Activated naive CD8-positive, alpha-beta T cell treated with anti-CD3 and anti-CD28 coated beads, Interleukin-2, amount 50 U/mL, for 24 hours (primary cell): ENCODE measurements at regions not wholly inside any gene's neighbourhood (a gene's known extent, or its start where the extent isn't known, plus 50 kb on each side); places are given as distances from the start of the nearest gene placed in this dataset.

Experiments used
- ATAC-seq: fragments of 150-1000 bp; cut with Tn5 transposase; one replicate; pipeline ENCODE4 v1.10.0; 2021
- DNase-seq: peaks from one replicate; pipeline ENCODE4 v3.0.0; 2021
- H3K27ac Mint-ChIP-seq: one replicate; pipeline ENCODE4 v1.8.0; 2021; ENCODE audit warnings: mild to moderate bottlenecking, mixed read lengths
- H3K27me3 Mint-ChIP-seq: one replicate; pipeline ENCODE4 v1.8.0; 2021; ENCODE audit warnings: mixed read lengths
- H3K36me3 Mint-ChIP-seq: one replicate; pipeline ENCODE4 v1.8.0; 2021; ENCODE audit warnings: low read depth, mixed read lengths
- H3K4me1 Mint-ChIP-seq: one replicate; pipeline ENCODE4 v1.8.0; 2021; ENCODE audit warnings: mixed read lengths
- H3K4me3 Mint-ChIP-seq: one replicate; pipeline ENCODE4 v1.8.0; 2021; ENCODE audit warnings: mild to moderate bottlenecking, moderate library complexity, mixed read lengths
- H3K9me3 Mint-ChIP-seq: one replicate; pipeline ENCODE4 v1.8.0; 2021; ENCODE audit warnings: mixed read lengths

DNA sequence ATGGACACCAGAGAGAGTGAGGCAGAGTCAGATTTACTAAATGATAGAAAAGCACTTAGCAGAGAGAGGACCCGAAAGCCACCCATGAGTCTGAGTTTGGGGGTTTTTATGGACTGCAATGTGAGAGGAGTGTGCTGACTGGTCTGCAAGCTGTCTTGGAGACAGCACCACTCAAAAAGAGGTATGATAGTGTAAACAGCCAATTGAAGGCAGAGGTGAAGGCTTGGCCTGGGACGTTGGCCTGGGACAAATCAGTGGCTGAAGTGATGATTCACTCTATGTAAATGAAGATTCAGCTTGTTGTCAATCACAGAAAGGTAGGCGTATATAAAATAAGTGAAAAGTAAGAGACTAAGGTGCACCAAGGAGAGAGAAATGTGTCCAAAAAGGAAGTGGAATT lies 217.6 kb upstream of the ZFP42 start:
- Mint-ChIP-seq H3K9me3 (peaks cover 13% of the 10 kb centered on the region), H3K27me3 (no peaks in the 10 kb centered on the region), H3K4me1 (no peaks in the 10 kb centered on the region), H3K36me3 (no peaks in the 10 kb centered on the region), H3K27ac (no peak overlapping the region), H3K4me3 (no peak overlapping the region)
- ATAC-seq, result no peak
- DNase-seq, result no peak

DNA sequence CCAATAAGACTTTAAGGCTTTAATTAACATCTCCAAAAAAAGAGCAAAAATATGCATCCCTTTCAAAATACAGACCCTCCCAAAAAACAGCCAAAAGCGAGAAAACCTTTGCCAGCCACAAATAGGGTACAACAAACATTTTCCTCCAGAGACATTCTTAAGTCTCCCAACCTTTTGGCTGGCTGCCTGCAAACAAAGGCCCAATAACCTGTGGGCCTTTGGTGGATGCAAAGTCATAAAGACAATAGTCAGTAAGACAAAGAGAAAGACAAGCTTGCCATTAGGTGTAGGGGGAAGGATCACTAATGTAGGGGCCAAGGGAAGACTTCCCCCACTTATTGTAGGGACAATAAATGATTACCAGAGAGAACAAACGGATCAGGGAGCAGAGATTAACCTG lies 215.5 kb upstream of the ZFP42 start:
- ATAC-seq, result no peak

DNA sequence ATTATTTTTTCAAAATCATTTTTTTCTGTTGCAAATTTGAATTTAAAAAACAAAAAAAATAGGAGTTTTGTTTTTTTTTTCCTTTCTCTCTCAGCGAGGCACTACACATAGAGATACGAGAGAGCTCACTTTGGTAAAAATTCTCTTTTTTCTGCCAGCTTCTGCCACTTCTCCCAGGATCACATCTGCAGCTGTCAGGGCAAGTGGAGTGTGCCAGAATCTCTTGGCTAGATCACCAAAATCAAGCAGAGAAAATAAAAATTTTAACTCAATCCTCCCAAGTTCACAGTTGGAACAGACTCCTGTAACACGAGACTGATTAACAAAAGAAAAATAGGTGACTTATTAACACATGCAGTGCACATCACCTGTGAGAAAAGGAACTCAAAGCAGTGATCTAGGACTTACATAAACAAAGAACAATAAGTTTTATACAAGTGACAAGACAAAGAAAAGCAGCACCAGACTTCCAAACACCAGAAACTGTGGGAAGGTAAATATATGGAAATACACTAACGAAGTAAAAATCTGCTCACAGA lies 213.2 kb upstream of the ZFP42 start:
- H3K4me1 Mint-ChIP-seq, result no peaks in the 10 kb centered on the region
- DNase-seq, result no peak
- H3K27ac Mint-ChIP-seq, result no peak overlapping the region
- H3K27me3 Mint-ChIP-seq, result no peaks in the 10 kb centered on the region
- no peaks in the 10 kb centered on the region for H3K36me3 Mint-ChIP-seq
- H3K9me3 Mint-ChIP-seq, result peaks cover 12% of the 10 kb centered on the region
- H3K4me3 Mint-ChIP-seq, result no peak overlapping the region
- ATAC-seq, result no peak

More for the DNA sequence above, 215.5 kb upstream of the ZFP42 start:
- H3K27me3 Mint-ChIP-seq, result no peaks in the 10 kb centered on the region
- H3K36me3 Mint-ChIP-seq, result no peaks in the 10 kb centered on the region
- H3K9me3 Mint-ChIP-seq, result peaks cover 11% of the 10 kb centered on the region
- DNase-seq, result no peak
- H3K4me1 Mint-ChIP-seq, result no peaks in the 10 kb centered on the region
- H3K27ac Mint-ChIP-seq, result no peak overlapping the region
- H3K4me3 Mint-ChIP-seq, result no peak overlapping the region

DNA sequence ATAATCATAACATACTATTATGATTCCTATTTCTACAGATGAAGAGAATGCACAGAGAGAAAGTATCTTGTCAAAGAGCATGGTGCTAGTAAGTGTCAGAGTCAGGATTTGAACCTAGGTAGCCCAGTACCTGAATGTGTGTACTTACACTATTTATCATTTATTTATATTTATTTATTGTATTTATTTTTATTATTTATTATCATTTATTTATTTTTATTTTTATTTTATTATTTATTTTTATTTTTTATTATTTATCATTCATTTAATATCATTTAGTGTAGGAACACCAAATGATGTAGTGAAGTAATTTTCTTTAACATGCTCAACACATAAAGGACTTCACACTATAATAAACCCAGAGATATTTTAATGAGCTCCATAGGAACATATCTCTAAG lies 209.4 kb upstream of the ZFP42 start:
- DNase-seq (no peak), ATAC-seq (no peak)
- Mint-ChIP-seq H3K4me1 (no peaks in the 10 kb centered on the region), H3K27ac (no peak overlapping the region), H3K9me3 (peaks cover 4% of the 10 kb centered on the region), H3K36me3 (no peaks in the 10 kb centered on the region), H3K4me3 (no peak overlapping the region), H3K27me3 (no peaks in the 10 kb centered on the region)

DNA sequence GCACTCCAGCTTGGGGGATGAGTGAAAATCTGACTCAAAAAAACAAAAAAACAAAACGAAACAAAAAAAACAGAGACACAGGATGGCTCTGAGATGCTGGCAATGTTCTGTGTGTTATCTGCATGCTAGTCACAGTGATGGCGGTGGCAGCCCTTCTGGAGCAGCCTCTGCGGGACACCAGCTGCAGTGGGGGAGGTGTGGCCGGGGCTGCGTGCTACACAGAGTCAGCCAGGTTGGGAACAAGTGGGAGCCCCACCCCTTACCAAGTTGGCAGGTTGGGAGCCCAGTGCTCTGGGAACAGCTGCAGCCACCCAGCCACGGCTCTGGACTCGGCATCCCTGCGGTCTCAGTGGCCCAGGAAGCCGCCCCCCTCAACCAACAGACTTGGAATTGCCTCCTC lies 206.5 kb upstream of the ZFP42 start:
- ATAC-seq, result no peak
- Mint-ChIP-seq H3K9me3 (peaks cover 4% of the 10 kb centered on the region), H3K36me3 (no peaks in the 10 kb centered on the region), H3K4me3 (no peak overlapping the region), H3K27ac (no peak overlapping the region), H3K27me3 (no peaks in the 10 kb centered on the region), H3K4me1 (no peaks in the 10 kb centered on the region)
- no peak for DNase-seq

DNA sequence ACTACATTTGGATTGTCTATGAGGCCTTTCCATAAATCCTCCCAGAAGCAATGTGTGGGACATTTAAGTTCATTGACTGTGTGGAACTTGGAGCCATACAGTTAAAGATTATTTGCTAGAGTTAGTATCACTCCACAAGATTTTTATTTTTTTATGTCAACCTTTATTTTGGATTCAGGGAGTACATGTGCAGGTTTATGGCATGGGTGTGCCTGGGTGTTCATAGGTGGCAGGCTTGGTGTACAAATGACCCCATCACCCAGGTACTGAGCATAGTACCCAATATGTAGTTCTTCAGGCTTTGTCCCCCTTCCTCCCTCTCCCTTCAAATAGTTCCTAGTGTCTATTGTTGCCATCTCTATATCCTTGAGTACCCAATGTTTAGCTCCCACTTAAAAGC lies 199.8 kb upstream of the ZFP42 start:
- Mint-ChIP-seq H3K27me3 (no peaks in the 10 kb centered on the region), H3K36me3 (no peaks in the 10 kb centered on the region), H3K4me3 (no peak overlapping the region), H3K27ac (no peak overlapping the region), H3K4me1 (no peaks in the 10 kb centered on the region), H3K9me3 (peaks cover 11% of the 10 kb centered on the region)
- ATAC-seq (no peak), DNase-seq (no peak)

DNA sequence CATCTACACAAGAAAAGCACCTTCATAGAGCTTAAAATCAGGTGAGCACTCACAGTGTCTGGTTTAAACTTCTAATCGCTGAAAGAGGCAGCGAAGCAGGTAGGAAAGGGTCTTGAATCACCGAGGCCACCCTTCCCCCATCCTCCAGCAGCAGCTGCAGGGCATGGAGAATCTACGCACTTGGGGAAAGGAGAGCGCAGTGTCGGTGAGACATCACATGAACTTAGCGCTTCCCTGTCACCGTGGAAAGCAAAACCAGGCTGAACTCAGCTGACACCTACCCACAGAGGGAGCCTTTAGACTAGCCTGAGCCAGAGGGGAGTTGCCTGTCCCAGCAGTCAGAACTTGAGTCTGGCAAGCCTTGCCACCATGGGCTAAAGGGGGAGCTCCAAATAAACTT lies 197.2 kb upstream of the ZFP42 start:
- H3K27ac Mint-ChIP-seq, result no peak overlapping the region
- peaks cover 21% of the 10 kb centered on the region for H3K9me3 Mint-ChIP-seq
- no peak overlapping the region for H3K4me3 Mint-ChIP-seq
- DNase-seq, result no peak
- ATAC-seq, result no peak
- no peaks in the 10 kb centered on the region for H3K36me3 Mint-ChIP-seq
- H3K27me3 Mint-ChIP-seq, result no peaks in the 10 kb centered on the region
- no peaks in the 10 kb centered on the region for H3K4me1 Mint-ChIP-seq

DNA sequence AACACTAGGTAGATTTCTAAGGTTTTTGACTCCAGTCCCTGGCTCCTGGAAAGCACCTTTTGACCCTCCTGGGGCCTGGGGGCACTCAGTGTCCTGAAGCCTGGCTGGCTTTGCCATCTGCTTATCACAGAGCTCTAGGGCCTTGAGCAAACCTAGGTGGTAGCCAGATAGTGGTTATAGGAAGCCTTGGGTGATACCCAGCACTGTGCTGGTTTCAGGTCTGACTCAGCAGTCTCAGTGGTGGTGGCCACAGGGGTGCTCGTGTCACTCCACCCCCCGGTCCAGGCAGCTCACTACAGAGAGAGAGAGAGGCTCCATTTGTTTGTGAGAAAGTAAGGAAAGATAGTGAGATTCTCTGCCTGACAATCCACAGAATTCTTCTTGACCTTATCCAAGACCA lies 195.8 kb upstream of the ZFP42 start:
- H3K4me3 Mint-ChIP-seq, result no peak overlapping the region
- H3K36me3 Mint-ChIP-seq, result no peaks in the 10 kb centered on the region
- no peaks in the 10 kb centered on the region for H3K4me1 Mint-ChIP-seq
- no peak overlapping the region for H3K27ac Mint-ChIP-seq
- DNase-seq (no peak), ATAC-seq (no peak)
- H3K27me3 Mint-ChIP-seq, result no peaks in the 10 kb centered on the region
- peaks cover 26% of the 10 kb centered on the region for H3K9me3 Mint-ChIP-seq

DNA sequence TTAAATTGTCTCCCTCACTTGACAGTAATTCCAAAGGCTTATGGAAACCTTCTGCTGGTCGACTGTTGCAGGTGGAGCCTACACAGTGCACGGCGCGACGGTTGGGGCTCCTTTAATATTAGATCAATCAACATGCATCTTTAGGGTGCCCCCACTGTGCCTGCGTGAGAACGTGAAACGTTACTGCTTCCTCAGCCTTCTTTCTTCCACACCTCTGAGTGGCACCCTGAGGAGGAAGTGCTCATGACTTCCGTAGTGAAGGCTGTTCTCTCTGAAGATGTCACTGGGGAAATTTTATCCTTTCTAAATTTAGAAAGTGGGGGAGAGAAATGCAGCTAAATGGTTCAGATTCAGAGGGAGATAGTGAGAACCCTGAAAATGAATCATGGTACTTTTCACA lies 184.0 kb upstream of the ZFP42 start:
- no peak for DNase-seq
- H3K4me1 Mint-ChIP-seq, result no peaks in the 10 kb centered on the region
- peaks cover 19% of the 10 kb centered on the region for H3K9me3 Mint-ChIP-seq
- H3K4me3 Mint-ChIP-seq, result no peak overlapping the region
- H3K27me3 Mint-ChIP-seq, result no peaks in the 10 kb centered on the region
- ATAC-seq, result no peak
- no peaks in the 10 kb centered on the region for H3K36me3 Mint-ChIP-seq
- no peak overlapping the region for H3K27ac Mint-ChIP-seq

DNA sequence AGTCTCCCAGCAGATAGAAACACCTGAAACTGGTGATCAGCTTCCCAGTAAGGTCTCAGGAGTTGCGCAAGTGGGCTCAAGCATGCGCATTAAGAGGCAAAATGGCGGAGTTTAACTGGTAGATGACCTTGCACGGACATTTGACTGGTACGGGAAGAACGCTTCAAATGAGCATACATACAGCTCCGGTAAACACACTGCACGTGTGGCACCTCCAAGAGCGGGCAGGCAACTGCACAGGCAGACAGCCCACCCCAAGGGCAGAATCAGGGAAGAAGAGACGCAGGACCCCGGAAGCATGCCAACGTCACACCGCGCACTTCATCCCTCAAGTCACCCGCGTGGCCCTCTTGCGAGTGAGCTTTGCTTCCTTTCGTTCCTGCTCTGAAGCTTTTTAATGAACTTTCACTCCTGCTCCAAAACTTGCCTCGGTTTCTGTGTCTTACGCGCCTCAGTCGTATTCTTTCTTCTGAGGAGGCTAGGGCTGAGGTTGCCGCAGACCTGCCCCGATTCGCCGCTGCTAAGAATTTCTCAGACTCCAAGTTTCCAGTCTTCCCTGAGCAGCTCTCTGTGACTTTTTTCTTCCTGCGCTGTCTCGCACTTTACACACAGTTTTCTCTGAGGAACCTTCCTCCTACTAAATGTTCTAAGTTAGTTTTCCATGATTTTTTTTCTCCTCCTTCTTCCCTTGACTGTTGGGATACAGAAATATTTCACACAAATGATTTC lies 180.7 kb upstream of the ZFP42 start:
- Mint-ChIP-seq H3K27me3 (no peaks in the 10 kb centered on the region), H3K4me1 (no peaks in the 10 kb centered on the region), H3K4me3 (no peak overlapping the region), H3K27ac (no peak overlapping the region), H3K36me3 (no peaks in the 10 kb centered on the region), H3K9me3 (peaks cover 17% of the 10 kb centered on the region)
- ATAC-seq (no peak), DNase-seq (no peak)

DNA sequence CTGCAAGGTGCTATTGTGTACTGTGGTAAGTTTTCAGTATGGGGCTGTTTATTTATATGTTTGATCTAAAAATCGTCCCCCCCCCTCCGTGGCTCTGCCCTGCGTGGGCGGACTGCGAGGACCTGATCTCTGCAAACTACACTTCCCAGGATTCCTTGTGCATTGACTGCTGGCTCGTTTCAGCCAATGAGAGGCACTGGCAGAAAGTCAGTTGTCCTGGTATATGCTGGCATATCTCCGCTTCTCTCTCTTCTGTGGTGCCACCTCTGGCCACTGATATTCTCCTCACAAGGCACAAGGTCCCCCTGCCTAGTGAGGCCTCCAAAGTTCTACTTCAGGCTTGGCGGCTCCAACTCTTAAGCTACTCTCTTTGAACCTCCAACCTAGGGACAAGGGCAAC lies 168.8 kb upstream of the ZFP42 start:
- H3K27ac Mint-ChIP-seq, result no peak overlapping the region
- H3K36me3 Mint-ChIP-seq, result no peaks in the 10 kb centered on the region
- H3K4me3 Mint-ChIP-seq, result no peak overlapping the region
- ATAC-seq (no peak), DNase-seq (no peak)
- H3K9me3 Mint-ChIP-seq, result peaks cover 35% of the 10 kb centered on the region
- H3K27me3 Mint-ChIP-seq, result no peaks in the 10 kb centered on the region
- no peaks in the 10 kb centered on the region for H3K4me1 Mint-ChIP-seq

DNA sequence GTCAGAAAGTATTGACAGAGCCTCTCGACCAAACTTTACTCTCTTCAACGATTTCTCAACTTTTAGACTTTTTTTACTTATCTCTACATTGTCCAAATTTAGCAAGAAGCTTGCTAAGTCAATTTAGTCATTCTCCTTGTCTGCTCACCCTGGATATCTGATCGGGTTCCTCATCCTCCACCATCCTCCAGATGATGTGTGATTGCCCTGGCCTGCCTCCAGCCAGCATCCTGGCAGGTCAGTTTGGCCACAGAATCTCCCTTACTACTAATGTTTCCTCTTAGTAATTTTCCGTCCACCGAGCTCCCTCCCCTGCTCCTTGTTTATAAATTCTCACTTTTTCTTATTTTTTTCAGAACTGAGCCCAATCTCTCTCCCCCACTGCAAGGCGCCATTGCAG lies 167.9 kb upstream of the ZFP42 start:
- no peak overlapping the region for H3K27ac Mint-ChIP-seq
- DNase-seq (no peak), ATAC-seq (no peak)
- no peaks in the 10 kb centered on the region for H3K36me3 Mint-ChIP-seq
- H3K9me3 Mint-ChIP-seq, result peaks cover 38% of the 10 kb centered on the region
- no peaks in the 10 kb centered on the region for H3K4me1 Mint-ChIP-seq
- no peaks in the 10 kb centered on the region for H3K27me3 Mint-ChIP-seq
- no peak overlapping the region for H3K4me3 Mint-ChIP-seq

DNA sequence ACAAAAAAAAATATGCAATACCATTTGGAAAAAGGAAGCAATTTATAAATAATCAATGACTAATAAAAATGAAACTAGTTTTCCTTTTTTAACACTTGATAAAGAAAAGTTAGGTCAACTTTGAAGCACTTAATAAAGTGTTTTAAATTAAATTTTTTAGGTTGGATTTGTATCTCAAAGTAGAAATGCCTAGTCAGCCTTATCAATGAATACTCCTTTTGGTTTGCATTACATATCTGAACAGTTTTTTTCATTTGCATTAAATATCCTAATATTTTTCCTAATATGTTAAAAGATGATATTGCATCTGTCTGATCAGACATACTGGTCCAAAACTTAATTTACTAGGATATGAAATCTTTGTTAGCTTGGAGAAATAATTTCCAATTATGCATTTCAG lies 155.8 kb upstream of the ZFP42 start:
- DNase-seq, result no peak

DNA sequence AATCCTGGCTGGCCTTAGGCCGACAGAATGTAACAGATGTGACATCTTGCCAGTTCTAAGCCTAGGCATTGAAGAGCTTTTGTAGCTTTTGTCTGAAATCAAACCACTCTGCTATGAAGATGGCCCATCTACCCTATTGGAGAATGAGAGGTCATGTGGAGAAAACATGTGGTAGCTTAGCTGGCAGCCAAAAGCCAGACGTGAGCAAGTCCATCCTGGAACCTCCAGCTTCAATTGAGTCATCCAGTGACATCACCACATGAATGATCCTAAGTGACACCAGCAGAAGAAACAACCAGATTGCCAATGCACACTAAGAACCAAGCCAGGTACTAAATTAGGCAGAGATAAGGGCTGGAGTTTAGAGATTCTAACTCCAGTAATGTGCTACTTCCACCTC lies 154.8 kb upstream of the ZFP42 start:
- Mint-ChIP-seq H3K4me1 (no peaks in the 10 kb centered on the region), H3K36me3 (no peaks in the 10 kb centered on the region), H3K4me3 (no peak overlapping the region), H3K27me3 (no peaks in the 10 kb centered on the region), H3K9me3 (peaks cover 27% of the 10 kb centered on the region), H3K27ac (no peak overlapping the region)
- DNase-seq, result no peak
- ATAC-seq, result no peak

More for the DNA sequence above, 155.8 kb upstream of the ZFP42 start:
- Mint-ChIP-seq H3K4me1 (no peaks in the 10 kb centered on the region), H3K9me3 (peaks cover 23% of the 10 kb centered on the region), H3K4me3 (no peak overlapping the region), H3K27ac (no peak overlapping the region), H3K36me3 (no peaks in the 10 kb centered on the region), H3K27me3 (no peaks in the 10 kb centered on the region)
- no peak for ATAC-seq

DNA sequence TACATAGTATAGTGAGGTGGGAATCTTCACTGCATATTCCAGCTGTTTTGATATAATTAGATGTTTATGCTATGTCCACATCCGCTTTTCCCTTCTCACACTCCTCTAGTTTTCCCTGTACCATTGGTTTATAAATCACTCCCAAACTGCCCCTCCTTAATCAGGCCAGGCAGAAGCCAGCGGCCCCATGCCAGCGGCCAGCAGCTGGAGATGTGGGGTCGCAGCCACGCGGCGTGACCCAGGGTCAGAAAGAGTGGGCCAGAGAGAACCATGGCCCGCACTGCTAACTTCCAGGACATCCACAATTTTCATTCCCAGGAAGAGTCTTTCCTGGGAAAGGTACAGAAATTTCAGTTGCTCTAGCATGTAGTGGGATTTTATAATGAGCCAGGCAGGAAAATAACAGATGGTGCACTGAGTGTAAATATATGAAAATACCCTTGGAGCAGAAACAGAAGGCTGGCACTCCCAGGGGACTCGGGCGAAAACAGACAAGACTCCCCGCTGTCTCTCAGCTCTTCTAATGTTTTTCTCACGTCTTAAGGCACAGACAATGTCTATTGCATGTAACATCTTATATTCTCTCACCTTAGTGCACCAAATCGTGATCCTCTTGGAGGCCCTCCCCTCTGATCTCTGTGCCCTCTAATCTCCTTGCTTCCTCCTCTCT lies 145.9 kb upstream of the ZFP42 start:
- no peak overlapping the region for H3K4me3 Mint-ChIP-seq
- H3K36me3 Mint-ChIP-seq, result no peaks in the 10 kb centered on the region
- no peaks in the 10 kb centered on the region for H3K27me3 Mint-ChIP-seq
- peaks cover 19% of the 10 kb centered on the region for H3K9me3 Mint-ChIP-seq
- H3K27ac Mint-ChIP-seq, result no peak overlapping the region
- H3K4me1 Mint-ChIP-seq, result no peaks in the 10 kb centered on the region
- no peak for ATAC-seq
- DNase-seq, result no peak
